GM12865 (cell line): ENCODE measurements at regions not wholly inside any gene's neighbourhood (a gene's known extent, or its start where the extent isn't known, plus 50 kb on each side); places are given as distances from the start of the nearest gene placed in this dataset.
"Not testable (repeated sequence)": the region's sequence is repeated elsewhere in the genome, so short reads cannot be mapped to it uniquely, and the experiment has no call there.

Experiments
- DNase-seq: peaks from one replicate; pipeline ENCODE4 v3.0.0; 2010; ENCODE audit warnings: low read depth
- H3K4me3 ChIP-seq: 2 replicates; pipeline ENCODE4 v1.5.1; 2011; ENCODE audit warnings: mild to moderate bottlenecking, low read depth, low read length, control low read depth
- CTCF ChIP-seq: IDR thresholded peaks from 2 replicates; pipeline ENCODE4 v1.5.1; 2011; ENCODE audit warnings: low read length, control low read depth, low read depth, inconsistent platforms; ENCODE audit not compliant: insufficient read depth; ENCODE audit errors: missing control alignments

GRCh38 chr5:87778876-87779275 lies 366.1 kb upstream of the CCNH start:
- no peak for DNase-seq
- no peak for TF ChIP-seq CTCF
- no peak overlapping the region for H3K4me3 ChIP-seq

GRCh38 chr5:87777877-87778276 lies 365.1 kb upstream of the CCNH start:
- DNase-seq = no peak
- no peak overlapping the region for H3K4me3 ChIP-seq
- TF ChIP-seq CTCF = no peak

- no peak for DNase-seq
- H3K4me3 ChIP-seq = no peak overlapping the region
- no peak for TF ChIP-seq CTCF
These were observed 364.1 kb upstream of the CCNH start for GRCh38 chr5:87776785-87777184.

DNA sequence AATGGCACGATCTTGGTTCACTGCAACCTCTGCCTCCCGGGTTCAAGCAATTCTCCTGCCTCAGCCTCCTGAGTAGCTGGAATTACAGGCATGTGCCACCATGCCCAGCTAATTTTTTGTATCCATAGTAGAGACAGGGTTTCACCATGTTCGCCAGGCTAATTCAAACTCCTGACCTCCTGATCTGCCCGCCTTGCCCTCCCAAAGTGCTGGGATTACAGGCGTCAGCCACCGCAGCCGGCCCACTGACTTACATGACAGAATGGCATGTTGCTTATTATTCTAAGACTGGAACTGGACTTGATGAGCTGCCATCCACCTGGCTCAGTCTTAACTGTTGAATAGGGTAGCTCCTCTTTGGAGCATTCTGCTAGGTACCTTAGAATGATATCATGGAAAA lies 363.6 kb upstream of the CCNH start:
- DNase-seq, H3K4me3 ChIP-seq: not testable (repeated sequence)

DNA sequence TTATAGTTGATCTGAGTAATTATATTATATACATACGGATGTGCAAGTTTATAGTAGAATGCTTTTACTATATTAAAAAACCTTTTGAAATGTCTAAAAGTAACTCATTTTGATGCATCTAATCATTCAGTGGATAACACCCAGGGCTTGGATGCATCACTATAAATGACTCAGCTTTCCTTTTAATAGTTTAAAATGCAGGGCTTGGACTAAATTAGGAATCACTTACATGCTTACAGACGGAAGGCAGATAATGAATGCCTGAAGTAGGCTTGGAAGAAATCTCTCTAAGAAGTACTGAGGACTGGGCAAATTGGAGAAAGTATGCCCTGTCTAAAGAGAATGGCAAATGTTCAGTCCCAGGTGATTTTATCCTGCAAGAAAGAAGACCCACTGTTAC lies 362.5 kb upstream of the CCNH start:
- no peak overlapping the region for H3K4me3 ChIP-seq
- no peak for TF ChIP-seq CTCF
- no peak for DNase-seq

DNA sequence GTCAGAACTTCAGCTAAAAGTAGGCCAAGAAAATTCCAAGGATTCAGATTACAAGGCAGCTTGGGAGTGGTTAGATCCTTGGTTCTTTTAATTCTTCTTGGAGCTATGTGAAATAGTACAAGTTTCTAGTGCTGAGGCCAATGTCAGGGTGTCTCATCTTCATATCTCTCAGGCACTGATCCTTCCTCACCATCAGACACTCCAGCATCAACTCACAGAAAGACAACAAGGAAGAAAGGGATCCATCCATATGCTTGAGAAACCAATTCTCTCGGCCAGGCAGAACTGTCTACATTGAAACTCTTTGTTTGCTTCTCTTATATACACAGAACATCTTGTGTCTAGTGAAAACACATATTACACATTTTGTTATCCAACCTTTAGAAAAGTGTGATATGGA lies 362.1 kb upstream of the CCNH start:
- TF ChIP-seq CTCF = no peak
- no peak for DNase-seq
- H3K4me3 ChIP-seq = no peak overlapping the region

DNA sequence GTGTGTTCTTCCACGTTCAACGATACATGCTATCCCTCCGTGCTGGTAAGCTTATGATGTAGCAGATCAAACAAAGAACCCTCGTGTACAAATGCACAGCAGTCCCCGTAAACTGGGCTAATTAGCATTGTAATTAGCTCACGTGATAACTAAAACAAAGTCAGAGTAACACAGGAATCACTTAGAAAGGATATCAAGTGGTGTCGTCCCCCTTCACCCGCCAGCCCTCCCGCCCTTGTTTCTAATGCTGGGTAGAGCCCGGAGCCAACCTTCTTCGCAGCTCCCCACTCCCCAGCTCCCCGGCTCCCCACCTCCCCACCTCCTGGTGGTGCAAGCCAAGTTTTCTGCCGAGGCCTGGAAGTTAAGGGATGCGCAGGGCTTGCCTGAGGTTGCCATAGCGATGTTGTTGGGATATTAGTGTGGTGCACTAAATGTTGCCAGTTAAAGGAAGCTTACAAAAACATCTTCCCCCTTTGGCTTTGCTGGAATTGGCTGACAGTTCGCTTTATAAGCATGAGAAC lies 357.9 kb upstream of the CCNH start:
- no peak for DNase-seq
- no peak for TF ChIP-seq CTCF
- no peak overlapping the region for H3K4me3 ChIP-seq

- no peak overlapping the region for H3K4me3 ChIP-seq
- no peak for DNase-seq
- no peak for TF ChIP-seq CTCF
These were observed 357.4 kb upstream of the CCNH start for GRCh38 chr5:87770016-87770570.
